ENCODE measurements at regions not wholly inside any gene's neighbourhood (a gene's known extent, or its start where the extent isn't known, plus 50 kb on each side); places are given as distances from the start of the nearest gene placed in this dataset.

DNA sequence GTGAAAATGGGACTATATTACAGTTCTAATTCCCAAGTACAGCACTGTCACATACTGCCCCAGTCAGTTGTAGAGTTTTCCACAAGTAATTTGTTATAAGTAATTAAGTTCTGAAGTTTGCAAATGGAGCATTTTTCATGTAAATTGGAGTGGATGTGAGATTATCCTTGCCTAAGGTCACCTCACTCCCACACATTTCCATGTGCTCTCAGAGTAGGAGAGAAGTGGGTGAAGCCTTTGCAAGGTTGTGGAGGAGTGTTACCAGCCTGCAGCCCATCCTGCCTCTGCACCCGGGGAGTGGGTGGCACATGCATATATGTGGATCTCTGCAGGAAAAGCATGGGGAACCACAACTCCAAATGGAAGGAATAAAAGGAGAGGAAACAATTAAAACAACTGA lies 169.8 kb downstream of the CD47 start:
- TF ChIP-seq, protein P1, sequence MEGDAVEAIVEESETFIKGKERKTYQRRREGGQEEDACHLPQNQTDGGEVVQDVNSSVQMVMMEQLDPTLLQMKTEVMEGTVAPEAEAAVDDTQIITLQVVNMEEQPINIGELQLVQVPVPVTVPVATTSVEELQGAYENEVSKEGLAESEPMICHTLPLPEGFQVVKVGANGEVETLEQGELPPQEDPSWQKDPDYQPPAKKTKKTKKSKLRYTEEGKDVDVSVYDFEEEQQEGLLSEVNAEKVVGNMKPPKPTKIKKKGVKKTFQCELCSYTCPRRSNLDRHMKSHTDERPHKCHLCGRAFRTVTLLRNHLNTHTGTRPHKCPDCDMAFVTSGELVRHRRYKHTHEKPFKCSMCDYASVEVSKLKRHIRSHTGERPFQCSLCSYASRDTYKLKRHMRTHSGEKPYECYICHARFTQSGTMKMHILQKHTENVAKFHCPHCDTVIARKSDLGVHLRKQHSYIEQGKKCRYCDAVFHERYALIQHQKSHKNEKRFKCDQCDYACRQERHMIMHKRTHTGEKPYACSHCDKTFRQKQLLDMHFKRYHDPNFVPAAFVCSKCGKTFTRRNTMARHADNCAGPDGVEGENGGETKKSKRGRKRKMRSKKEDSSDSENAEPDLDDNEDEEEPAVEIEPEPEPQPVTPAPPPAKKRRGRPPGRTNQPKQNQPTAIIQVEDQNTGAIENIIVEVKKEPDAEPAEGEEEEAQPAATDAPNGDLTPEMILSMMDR (IDR thresholded peaks at IDR 0.05): no peak
- no peak for TF ChIP-seq POLR2A (IDR thresholded peaks at IDR 0.05)

All from lower leg skin (tissue), 3 donors.